GM18858 (cell line): ENCODE measurements at regions not wholly inside any gene's neighbourhood (a gene's known extent, or its start where the extent isn't known, plus 50 kb on each side); places are given as distances from the start of the nearest gene placed in this dataset.
"Not testable (repeated sequence)": the region's sequence is repeated elsewhere in the genome, so short reads cannot be mapped to it uniquely, and the experiment has no call there.

Experiments
- ATAC-seq: cut with Tn5 transposase; IDR thresholded peaks from one replicate; pipeline ENCODE4 v1.9.1; 2021; ENCODE audit not compliant: unreplicated experiment

- peak; percentile 98 for ATAC-seq
These were observed 58.7 kb upstream of the ZNF519 start for GRCh38 chr18:14190776-14191442.

- ATAC-seq, result no peak
These were observed 57.6 kb upstream of the ZNF519 start for GRCh38 chr18:14189858-14190257.

GRCh38 chr18:14188751-14189406, 56.6 kb upstream of the ZNF519 start:
- not testable (repeated sequence) for ATAC-seq
